ENCODE measurements at regions not wholly inside any gene's neighbourhood (a gene's known extent, or its start where the extent isn't known, plus 50 kb on each side); places are given as distances from the start of the nearest gene placed in this dataset.

GRCh38 chr4:4805887-4806286, 53.6 kb upstream of the MSX1 start:
- TF ChIP-seq ZFX (IDR thresholded peaks at IDR 0.05; ENCODE audit: borderline replicate concordance) (no peak), CTCF (IDR thresholded peaks at IDR 0.05) (no peak)
